HUES48 (cell line): ENCODE measurements at regions not wholly inside any gene's neighbourhood (a gene's known extent, or its start where the extent isn't known, plus 50 kb on each side); places are given as distances from the start of the nearest gene placed in this dataset.

ENCODE experiments used
- H3K27ac ChIP-seq: one replicate; pipeline ENCODE4 v1.7.0; 2013; ENCODE audit warnings: low read depth, low read length, inconsistent platforms
- H3K27me3 ChIP-seq: 2 replicates; pipeline ENCODE4 v1.6.1; 2013; ENCODE audit warnings: mild to moderate bottlenecking, low read length; ENCODE audit not compliant: control insufficient read depth, insufficient read depth
- H3K36me3 ChIP-seq: 2 replicates; pipeline ENCODE4 v1.6.1; 2013; ENCODE audit warnings: low read length; ENCODE audit not compliant: control insufficient read depth, insufficient read depth
- H3K4me1 ChIP-seq: 2 replicates; pipeline ENCODE4 v1.6.1; 2013; ENCODE audit warnings: mild to moderate bottlenecking, low read length; ENCODE audit not compliant: control insufficient read depth, insufficient read depth
- H3K4me3 ChIP-seq: 2 replicates; pipeline ENCODE4 v1.5.1; 2013; ENCODE audit warnings: mild to moderate bottlenecking, low read depth, low read length
- H3K9ac ChIP-seq: 2 replicates; pipeline ENCODE4 v1.6.1; 2013; ENCODE audit warnings: mild to moderate bottlenecking, low read depth, low read length, moderate library complexity
- H3K9me3 ChIP-seq: 2 replicates; pipeline ENCODE4 v1.6.1; 2013; ENCODE audit warnings: low read length; ENCODE audit not compliant: control insufficient read depth, insufficient read depth

DNA sequence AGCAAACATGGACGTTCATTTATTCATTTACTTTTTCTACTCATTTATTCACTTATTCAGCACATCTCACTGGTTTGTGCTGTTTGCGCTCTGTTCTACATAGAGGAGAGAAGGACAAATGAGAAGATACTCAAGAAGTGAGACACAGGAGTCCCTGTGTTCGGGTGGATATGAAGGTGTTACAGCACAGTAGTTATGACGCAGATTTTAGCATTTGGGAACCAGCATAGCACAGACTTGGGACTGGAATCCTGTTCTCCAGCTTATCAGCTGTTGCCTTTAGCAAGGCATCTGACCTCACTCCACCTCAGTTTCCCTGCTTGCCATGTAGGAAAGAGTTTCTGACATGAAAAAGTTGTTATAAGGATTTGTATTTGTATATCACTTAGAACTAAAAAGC is 430.1 kb downstream of the MAFB start:
- Histone ChIP-seq H3K4me3 (no peak overlapping the region), H3K27ac (no peak overlapping the region), H3K4me1 (no peaks in the 10 kb centered on the region; the same call in 1 of the 2 replicates)

GRCh38 chr20:40257763-40258162 is 431.3 kb downstream of the MAFB start:
- H3K36me3 ChIP-seq: no peaks in the 10 kb centered on the region
- no peaks in the 10 kb centered on the region for H3K27me3 ChIP-seq
- no peak overlapping the region for H3K27ac ChIP-seq
- no peak overlapping the region for H3K4me3 ChIP-seq
- H3K9me3 ChIP-seq: no peaks in the 10 kb centered on the region
- no peaks in the 10 kb centered on the region; the same call in 1 of the 2 replicates for H3K4me1 ChIP-seq
- H3K9ac ChIP-seq: no peak overlapping the region

More for the DNA sequence above, 430.1 kb downstream of the MAFB start:
- H3K36me3 ChIP-seq: no peaks in the 10 kb centered on the region
- no peak overlapping the region for H3K9ac ChIP-seq
- no peaks in the 10 kb centered on the region for H3K9me3 ChIP-seq
- no peaks in the 10 kb centered on the region for H3K27me3 ChIP-seq

- H3K9me3 ChIP-seq: peaks cover 3% of the 10 kb centered on the region; the same call in 1 of the 2 replicates
- no peak overlapping the region for H3K27ac ChIP-seq
- H3K9ac ChIP-seq: no peak overlapping the region
- no peaks in the 10 kb centered on the region for H3K27me3 ChIP-seq
- no peaks in the 10 kb centered on the region for H3K4me1 ChIP-seq
- no peaks in the 10 kb centered on the region for H3K36me3 ChIP-seq
- no peak overlapping the region for H3K4me3 ChIP-seq
Measured at GRCh38 chr20:40255365-40255764, 433.7 kb downstream of the MAFB start.

- no peak overlapping the region for H3K9ac ChIP-seq
- no peaks in the 10 kb centered on the region for H3K4me1 ChIP-seq
- peaks cover 3% of the 10 kb centered on the region; the same call in 1 of the 2 replicates for H3K9me3 ChIP-seq
- no peak overlapping the region for H3K27ac ChIP-seq
- H3K4me3 ChIP-seq: no peak overlapping the region
- no peaks in the 10 kb centered on the region for H3K27me3 ChIP-seq
- H3K36me3 ChIP-seq: no peaks in the 10 kb centered on the region
Measured at GRCh38 chr20:40254023-40254772, 434.8 kb downstream of the MAFB start.

DNA sequence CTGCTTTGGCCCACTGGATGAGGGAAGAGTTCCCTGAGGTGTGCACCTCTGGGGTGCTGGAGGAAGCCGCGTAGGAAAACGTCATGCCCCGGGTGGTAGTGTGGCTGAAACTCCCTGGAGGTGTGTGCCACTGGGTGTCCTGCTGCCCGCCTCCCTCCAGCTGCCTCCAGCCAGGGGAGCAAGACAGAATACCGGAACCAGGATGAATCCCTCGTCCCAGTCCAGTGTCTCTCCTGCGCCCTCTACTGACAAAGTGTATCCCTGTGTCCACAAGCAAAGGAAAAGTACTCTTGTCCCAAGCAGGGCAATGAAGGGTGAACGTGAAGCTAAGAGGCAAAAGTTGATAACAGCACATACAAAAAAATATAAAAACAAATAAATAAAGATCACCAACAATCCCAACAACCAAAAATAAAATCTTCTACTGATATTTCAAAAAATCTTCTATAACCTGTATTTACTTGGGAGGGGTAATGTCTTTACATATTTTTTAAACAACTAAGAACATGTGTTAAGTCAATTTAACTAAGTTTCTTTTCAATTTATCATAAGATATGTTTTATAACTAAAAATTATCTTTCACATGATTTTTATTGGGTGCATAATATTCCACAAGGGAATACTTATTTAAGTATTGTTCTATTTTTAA is 437.6 kb downstream of the MAFB start:
- Histone ChIP-seq H3K4me3 (no peak overlapping the region), H3K9ac (no peak overlapping the region), H3K36me3 (no peaks in the 10 kb centered on the region), H3K9me3 (peaks cover 3% of the 10 kb centered on the region; the same call in 1 of the 2 replicates), H3K27ac (no peak overlapping the region), H3K4me1 (no peaks in the 10 kb centered on the region; the same call in 1 of the 2 replicates), H3K27me3 (no peaks in the 10 kb centered on the region)

- H3K9ac ChIP-seq: no peak overlapping the region
- no peaks in the 10 kb centered on the region; the same call in 1 of the 2 replicates for H3K4me1 ChIP-seq
- no peak overlapping the region for H3K27ac ChIP-seq
- no peaks in the 10 kb centered on the region for H3K27me3 ChIP-seq
- H3K36me3 ChIP-seq: no peaks in the 10 kb centered on the region
- H3K9me3 ChIP-seq: peaks cover 3% of the 10 kb centered on the region; the same call in 1 of the 2 replicates
- H3K4me3 ChIP-seq: no peak overlapping the region
Measured at GRCh38 chr20:40249805-40250204, 439.2 kb downstream of the MAFB start.

DNA sequence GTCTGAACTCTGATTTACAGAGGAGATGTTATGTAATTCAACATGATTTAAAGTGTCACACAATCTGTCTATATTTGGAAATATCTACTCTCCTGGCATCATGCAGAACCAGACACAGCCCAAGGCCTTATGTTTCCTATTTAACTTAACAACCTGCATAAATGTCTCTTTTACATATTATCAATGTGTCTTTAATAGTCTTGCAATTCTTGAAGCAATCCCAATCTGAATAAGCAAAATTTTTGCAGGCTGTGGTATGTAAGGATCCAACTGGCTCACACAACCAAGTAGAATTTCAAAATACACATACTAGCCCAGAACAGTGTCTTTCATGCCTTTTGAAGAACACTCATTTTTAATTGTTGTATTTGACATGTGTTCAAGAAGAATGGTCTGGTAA is 443.2 kb downstream of the MAFB start:
- Histone ChIP-seq H3K9ac (no peak overlapping the region), H3K4me3 (no peak overlapping the region), H3K36me3 (no peaks in the 10 kb centered on the region), H3K4me1 (no peaks in the 10 kb centered on the region; the same call in 1 of the 2 replicates), H3K9me3 (no peaks in the 10 kb centered on the region), H3K27me3 (no peaks in the 10 kb centered on the region), H3K27ac (no peak overlapping the region)

DNA sequence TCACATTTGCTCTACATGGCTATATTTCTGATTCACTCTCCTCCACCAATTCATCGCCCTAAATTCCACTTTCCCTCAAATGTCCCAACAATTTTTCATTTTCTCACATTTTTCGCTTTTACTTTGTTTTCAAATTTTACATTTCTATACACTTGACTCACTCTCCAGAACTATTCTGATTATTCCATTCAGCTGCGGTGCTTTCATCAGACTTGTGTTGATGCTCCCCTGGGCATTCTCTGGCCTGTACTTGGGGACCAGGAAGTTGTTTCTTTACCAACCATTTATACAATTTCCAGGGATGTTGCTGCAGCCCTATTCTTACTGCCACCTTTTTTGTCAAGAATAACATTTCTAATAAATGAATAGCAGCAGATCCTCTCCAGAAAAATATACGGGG is 444.8 kb downstream of the MAFB start:
- no peaks in the 10 kb centered on the region for H3K36me3 ChIP-seq
- no peak overlapping the region for H3K4me3 ChIP-seq
- no peaks in the 10 kb centered on the region for H3K9me3 ChIP-seq
- H3K9ac ChIP-seq: no peak overlapping the region
- no peaks in the 10 kb centered on the region; the same call in 1 of the 2 replicates for H3K4me1 ChIP-seq
- no peaks in the 10 kb centered on the region for H3K27me3 ChIP-seq
- H3K27ac ChIP-seq: no peak overlapping the region

DNA sequence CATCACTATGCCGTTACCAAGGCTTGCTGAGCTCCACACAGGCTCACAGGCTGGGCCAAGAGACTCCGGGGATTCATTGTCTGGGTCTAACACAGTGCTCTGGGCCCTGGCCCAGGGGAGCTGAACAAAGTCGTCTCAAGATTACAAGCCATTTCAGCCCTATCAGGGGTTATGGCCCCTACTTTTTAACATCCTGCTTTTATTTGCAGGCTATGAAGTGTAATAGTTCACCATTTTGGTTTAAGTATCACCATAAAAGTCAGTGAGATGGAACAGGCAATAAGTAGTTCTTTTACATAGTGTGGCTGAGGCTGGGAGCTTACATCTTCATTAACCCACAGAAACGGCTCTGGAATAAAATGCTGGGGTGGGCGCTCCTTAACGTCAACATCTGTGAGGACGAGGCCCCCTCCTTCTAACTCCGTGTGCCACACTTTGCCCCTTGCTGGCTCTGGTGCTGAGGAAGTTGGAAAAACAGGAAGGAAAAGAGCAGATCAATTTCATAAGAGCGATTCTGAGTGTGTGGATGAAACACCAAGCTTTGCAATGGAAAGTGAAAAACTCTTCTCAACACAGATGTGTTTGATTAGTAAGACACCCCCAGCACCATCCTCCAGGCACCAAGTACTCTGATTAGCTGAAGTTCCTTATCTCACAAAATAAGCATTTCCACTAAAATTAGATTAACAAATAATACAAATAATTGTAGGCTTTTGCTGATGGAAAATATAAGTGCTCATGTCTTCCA is 447.3 kb downstream of the MAFB start:
- Histone ChIP-seq H3K4me3 (no peak overlapping the region), H3K27me3 (no peaks in the 10 kb centered on the region), H3K36me3 (no peaks in the 10 kb centered on the region), H3K4me1 (no peaks in the 10 kb centered on the region), H3K9me3 (no peaks in the 10 kb centered on the region), H3K27ac (no peak overlapping the region), H3K9ac (no peak overlapping the region)

DNA sequence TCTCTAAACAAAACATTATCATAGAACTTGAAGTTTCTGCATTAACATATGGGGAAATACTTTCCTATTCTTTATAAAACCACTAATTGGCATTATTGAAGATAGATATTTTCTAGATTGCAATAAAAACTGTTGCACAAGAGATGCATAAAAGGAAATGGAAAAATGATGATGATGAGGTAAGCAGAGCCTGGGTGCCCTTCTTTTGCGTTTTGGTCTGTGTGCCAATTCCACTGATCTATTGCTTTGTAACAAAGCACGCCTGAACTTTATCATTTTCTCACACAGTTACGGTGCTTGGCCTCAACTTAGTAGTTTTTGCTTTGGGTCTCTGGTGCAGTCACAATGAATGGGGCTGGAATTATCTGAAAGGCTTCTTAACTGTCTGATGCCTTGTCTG is 450.5 kb downstream of the MAFB start:
- no peaks in the 10 kb centered on the region for H3K27me3 ChIP-seq
- H3K36me3 ChIP-seq: no peaks in the 10 kb centered on the region
- no peak overlapping the region for H3K27ac ChIP-seq

GRCh38 chr20:40234593-40234992 is 454.4 kb downstream of the MAFB start:
- Histone ChIP-seq H3K27ac (no peak overlapping the region), H3K4me3 (no peak overlapping the region), H3K27me3 (no peaks in the 10 kb centered on the region), H3K9me3 (no peaks in the 10 kb centered on the region), H3K4me1 (no peaks in the 10 kb centered on the region), H3K36me3 (peaks cover 7% of the 10 kb centered on the region; the same call in 1 of the 2 replicates), H3K9ac (no peak overlapping the region)

More for the DNA sequence above, 450.5 kb downstream of the MAFB start:
- Histone ChIP-seq H3K9ac (no peak overlapping the region), H3K4me3 (no peak overlapping the region), H3K9me3 (no peaks in the 10 kb centered on the region), H3K4me1 (no peaks in the 10 kb centered on the region)
